GM23338 (cell line): ENCODE measurements at regions not wholly inside any gene's neighbourhood (a gene's known extent, or its start where the extent isn't known, plus 50 kb on each side); places are given as distances from the start of the nearest gene placed in this dataset.

Experiments used
- ATAC-seq: fragments of 200-7000 bp; cut with Tn5 transposase; 3 replicates; pipeline ENCODE4 v1.9.1; 2020
- DNase-seq: peaks from one replicate; pipeline ENCODE4 v3.0.0-alpha.2; 2015; ENCODE audit warnings: low spot score
- H2AFZ ChIP-seq: fragments of 200-600 bp; sonication (generic); 2 replicates; pipeline ENCODE4 v1.8.0; 2016; ENCODE audit warnings: antibody characterized with exemption, mild to moderate bottlenecking, moderate library complexity
- H3F3A ChIP-seq: fragments of 200-600 bp; sonication (generic); replicated peaks from 2 replicates; pipeline ENCODE4 v1.8.0; 2017; ENCODE audit warnings: antibody characterized with exemption, mixed run types, low read depth
- H3K27ac ChIP-seq: fragments of 200-600 bp; sonication (generic); 2 replicates; pipeline ENCODE4 v1.6.1; 2016; ENCODE audit warnings: low read depth
- H3K27me3 ChIP-seq: fragments of 200-600 bp; sonication (generic); 2 replicates; pipeline ENCODE4 v1.8.0; 2016; ENCODE audit warnings: mild to moderate bottlenecking, mixed run types, moderate library complexity; ENCODE audit not compliant: insufficient read depth
- H3K36me3 ChIP-seq: fragments of 200-600 bp; sonication (generic); 2 replicates; pipeline ENCODE4 v1.8.0; 2016; ENCODE audit warnings: mild to moderate bottlenecking; ENCODE audit not compliant: insufficient read depth
- H3K4me1 ChIP-seq: fragments of 200-600 bp; sonication (generic); 2 replicates; pipeline ENCODE4 v1.8.0; 2016; ENCODE audit warnings: mild to moderate bottlenecking, moderate library complexity; ENCODE audit not compliant: insufficient read depth
- H3K4me2 ChIP-seq: fragments of 200-600 bp; sonication (generic); 2 replicates; pipeline ENCODE4 v1.7.1; 2017; ENCODE audit warnings: mixed run types
- H3K4me3 ChIP-seq: fragments of 200-600 bp; sonication (generic); 2 replicates; pipeline ENCODE4 v1.6.1; 2016; ENCODE audit warnings: mixed run types
- H3K79me2 ChIP-seq: fragments of 200-600 bp; sonication (generic); replicated peaks from 2 replicates; pipeline ENCODE4 v1.8.0; 2017; ENCODE audit warnings: mild to moderate bottlenecking; ENCODE audit not compliant: insufficient read depth
- H3K9me2 ChIP-seq: fragments of 200-600 bp; sonication (generic); 2 replicates; pipeline ENCODE4 v1.8.0; 2017; ENCODE audit not compliant: insufficient read depth
- H4K20me1 ChIP-seq: fragments of 200-600 bp; sonication (generic); replicated peaks from 2 replicates; pipeline ENCODE4 v1.8.0; 2017; ENCODE audit warnings: mild to moderate bottlenecking; ENCODE audit not compliant: insufficient read depth
- H3K27ac Mint-ChIP-seq: 2 replicates; pipeline ENCODE4 v1.8.0; 2020; ENCODE audit warnings: inconsistent platforms, mild to moderate bottlenecking, moderate library complexity, mixed read lengths
- H3K27me3 Mint-ChIP-seq: 3 replicates; pipeline ENCODE4 v1.8.0; 2022; ENCODE audit warnings: low read depth, mild to moderate bottlenecking, moderate library complexity, mixed read lengths, inconsistent platforms; ENCODE audit not compliant: insufficient read depth, poor library complexity
- H3K36me3 Mint-ChIP-seq: 3 replicates; pipeline ENCODE4 v1.8.0; 2021; ENCODE audit warnings: low read depth, mild to moderate bottlenecking, inconsistent platforms, moderate library complexity, mixed read lengths
- H3K4me1 Mint-ChIP-seq: 3 replicates; pipeline ENCODE4 v1.8.0; 2020; ENCODE audit warnings: mild to moderate bottlenecking, inconsistent platforms, mixed read lengths
- H3K4me3 Mint-ChIP-seq: 3 replicates; pipeline ENCODE4 v1.8.0; 2021; ENCODE audit warnings: moderate library complexity, mild to moderate bottlenecking, inconsistent platforms, mixed read lengths
- H3K9me3 Mint-ChIP-seq: 3 replicates; pipeline ENCODE4 v1.8.0; 2020; ENCODE audit warnings: moderate library complexity, mild to moderate bottlenecking, inconsistent platforms, mixed read lengths
- EZH2 ChIP-seq: fragments of 200-600 bp; sonication (generic); IDR thresholded peaks from one replicate; pipeline ENCODE4 v1.8.0; 2017; ENCODE audit warnings: antibody characterized with exemption, mild to moderate bottlenecking, low read depth; ENCODE audit not compliant: unreplicated experiment
- EZH2phosphoT487 ChIP-seq: fragments of 200-600 bp; sonication (generic); IDR thresholded peaks from one replicate; pipeline ENCODE4 v1.8.1; 2018; ENCODE audit warnings: antibody characterized with exemption; ENCODE audit not compliant: unreplicated experiment
- JUNB ChIP-seq: IDR thresholded peaks from one replicate; pipeline ENCODE4 v1.6.1; 2016; ENCODE audit warnings: antibody characterized with exemption; ENCODE audit not compliant: unreplicated experiment
- NANOG ChIP-seq: IDR thresholded peaks from 2 replicates; pipeline ENCODE4 v1.6.1; 2016; ENCODE audit warnings: antibody characterized with exemption, borderline replicate concordance
- ZNF114 ChIP-seq: fragments of 250-450 bp; sonication (Bioruptor Pico); IDR thresholded peaks from 2 replicates; pipeline ENCODE4 v1.5.0; 2020; ENCODE audit warnings: mild to moderate bottlenecking, moderate library complexity
- ZNF331 ChIP-seq: fragments of 250-450 bp; sonication (Bioruptor Pico); IDR thresholded peaks from 2 replicates; pipeline ENCODE4 v1.5.0; 2020; ENCODE audit warnings: low read depth, mild to moderate bottlenecking, moderate library complexity
- TF ChIP-seq, protein P1 (sequence below): IDR thresholded peaks from 2 replicates; pipeline ENCODE4 v1.6.1; 2016; ENCODE audit warnings: antibody characterized with exemption
- TF ChIP-seq, protein P2 (sequence below), 2 experiments: fragments of 200-600 bp in 1 of 2; sonication (generic) in 1 of 2; conservative IDR thresholded peaks; 2 replicates each; pipeline versions ENCODE4 v1.5.1 to v1.6.1; 2016 to 2017; ENCODE audit warnings: antibody characterized with exemption in 2 of 2, low read depth in 2 of 2, mild to moderate bottlenecking in 2 of 2, moderate library complexity in 1 of 2
- TF ChIP-seq, protein P3 (sequence below): IDR thresholded peaks from one replicate; pipeline ENCODE4 v1.6.1; 2018; ENCODE audit warnings: antibody characterized with exemption; ENCODE audit not compliant: unreplicated experiment

DNA sequence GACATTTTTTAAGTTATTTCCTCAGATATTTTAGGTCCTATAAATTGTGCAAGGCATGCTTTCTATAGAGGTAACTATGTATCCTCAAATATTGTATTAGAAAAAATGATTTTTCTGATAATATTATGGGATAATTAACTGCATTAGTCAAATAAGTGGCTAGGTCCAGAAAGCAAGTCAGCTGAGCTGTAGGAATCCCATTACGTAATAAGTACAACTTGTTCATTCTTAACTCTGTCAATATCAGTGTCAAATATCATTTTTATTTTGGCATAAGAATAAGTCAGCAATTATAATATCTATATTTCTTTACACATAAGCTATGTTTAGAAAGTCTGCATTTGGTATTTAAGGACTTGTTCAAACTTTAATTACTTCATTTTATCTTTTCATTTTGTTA is 830.9 kb upstream of the GJE1 start:
- Histone ChIP-seq H3K4me3 (no peak overlapping the region), H3K4me1 (no peaks in the 10 kb centered on the region), H3K27me3 (no peaks in the 10 kb centered on the region), H3K79me2 (no peaks in the 10 kb centered on the region), H3K9me2 (no peaks in the 10 kb centered on the region), H2AFZ (no peak overlapping the region), H4K20me1 (no peaks in the 10 kb centered on the region), H3K4me2 (no peak overlapping the region), H3F3A (no peaks in the 10 kb centered on the region), H3K27ac (no peak overlapping the region), H3K36me3 (no peaks in the 10 kb centered on the region)
- TF ChIP-seq NANOG (no peak), EZH2 (no peak), EZH2phosphoT487 (no peak), ZNF114 (no peak), ZNF331 (CRISPR knock-in tag) (no peak), JUNB (no peak)
- TF ChIP-seq, protein P1, sequence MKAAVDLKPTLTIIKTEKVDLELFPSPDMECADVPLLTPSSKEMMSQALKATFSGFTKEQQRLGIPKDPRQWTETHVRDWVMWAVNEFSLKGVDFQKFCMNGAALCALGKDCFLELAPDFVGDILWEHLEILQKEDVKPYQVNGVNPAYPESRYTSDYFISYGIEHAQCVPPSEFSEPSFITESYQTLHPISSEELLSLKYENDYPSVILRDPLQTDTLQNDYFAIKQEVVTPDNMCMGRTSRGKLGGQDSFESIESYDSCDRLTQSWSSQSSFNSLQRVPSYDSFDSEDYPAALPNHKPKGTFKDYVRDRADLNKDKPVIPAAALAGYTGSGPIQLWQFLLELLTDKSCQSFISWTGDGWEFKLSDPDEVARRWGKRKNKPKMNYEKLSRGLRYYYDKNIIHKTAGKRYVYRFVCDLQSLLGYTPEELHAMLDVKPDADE, result no peak
- TF ChIP-seq, protein P2, sequence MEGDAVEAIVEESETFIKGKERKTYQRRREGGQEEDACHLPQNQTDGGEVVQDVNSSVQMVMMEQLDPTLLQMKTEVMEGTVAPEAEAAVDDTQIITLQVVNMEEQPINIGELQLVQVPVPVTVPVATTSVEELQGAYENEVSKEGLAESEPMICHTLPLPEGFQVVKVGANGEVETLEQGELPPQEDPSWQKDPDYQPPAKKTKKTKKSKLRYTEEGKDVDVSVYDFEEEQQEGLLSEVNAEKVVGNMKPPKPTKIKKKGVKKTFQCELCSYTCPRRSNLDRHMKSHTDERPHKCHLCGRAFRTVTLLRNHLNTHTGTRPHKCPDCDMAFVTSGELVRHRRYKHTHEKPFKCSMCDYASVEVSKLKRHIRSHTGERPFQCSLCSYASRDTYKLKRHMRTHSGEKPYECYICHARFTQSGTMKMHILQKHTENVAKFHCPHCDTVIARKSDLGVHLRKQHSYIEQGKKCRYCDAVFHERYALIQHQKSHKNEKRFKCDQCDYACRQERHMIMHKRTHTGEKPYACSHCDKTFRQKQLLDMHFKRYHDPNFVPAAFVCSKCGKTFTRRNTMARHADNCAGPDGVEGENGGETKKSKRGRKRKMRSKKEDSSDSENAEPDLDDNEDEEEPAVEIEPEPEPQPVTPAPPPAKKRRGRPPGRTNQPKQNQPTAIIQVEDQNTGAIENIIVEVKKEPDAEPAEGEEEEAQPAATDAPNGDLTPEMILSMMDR (conservative IDR thresholded peaks at IDR 0.05; ENCODE audit: low read depth in 2 of 2), result no peak
- TF ChIP-seq, protein P3, sequence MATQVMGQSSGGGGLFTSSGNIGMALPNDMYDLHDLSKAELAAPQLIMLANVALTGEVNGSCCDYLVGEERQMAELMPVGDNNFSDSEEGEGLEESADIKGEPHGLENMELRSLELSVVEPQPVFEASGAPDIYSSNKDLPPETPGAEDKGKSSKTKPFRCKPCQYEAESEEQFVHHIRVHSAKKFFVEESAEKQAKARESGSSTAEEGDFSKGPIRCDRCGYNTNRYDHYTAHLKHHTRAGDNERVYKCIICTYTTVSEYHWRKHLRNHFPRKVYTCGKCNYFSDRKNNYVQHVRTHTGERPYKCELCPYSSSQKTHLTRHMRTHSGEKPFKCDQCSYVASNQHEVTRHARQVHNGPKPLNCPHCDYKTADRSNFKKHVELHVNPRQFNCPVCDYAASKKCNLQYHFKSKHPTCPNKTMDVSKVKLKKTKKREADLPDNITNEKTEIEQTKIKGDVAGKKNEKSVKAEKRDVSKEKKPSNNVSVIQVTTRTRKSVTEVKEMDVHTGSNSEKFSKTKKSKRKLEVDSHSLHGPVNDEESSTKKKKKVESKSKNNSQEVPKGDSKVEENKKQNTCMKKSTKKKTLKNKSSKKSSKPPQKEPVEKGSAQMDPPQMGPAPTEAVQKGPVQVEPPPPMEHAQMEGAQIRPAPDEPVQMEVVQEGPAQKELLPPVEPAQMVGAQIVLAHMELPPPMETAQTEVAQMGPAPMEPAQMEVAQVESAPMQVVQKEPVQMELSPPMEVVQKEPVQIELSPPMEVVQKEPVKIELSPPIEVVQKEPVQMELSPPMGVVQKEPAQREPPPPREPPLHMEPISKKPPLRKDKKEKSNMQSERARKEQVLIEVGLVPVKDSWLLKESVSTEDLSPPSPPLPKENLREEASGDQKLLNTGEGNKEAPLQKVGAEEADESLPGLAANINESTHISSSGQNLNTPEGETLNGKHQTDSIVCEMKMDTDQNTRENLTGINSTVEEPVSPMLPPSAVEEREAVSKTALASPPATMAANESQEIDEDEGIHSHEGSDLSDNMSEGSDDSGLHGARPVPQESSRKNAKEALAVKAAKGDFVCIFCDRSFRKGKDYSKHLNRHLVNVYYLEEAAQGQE, result no peak
- H3K27ac Mint-ChIP-seq, result no peak overlapping the region
- H3K9me3 Mint-ChIP-seq, result no peaks in the 10 kb centered on the region
- H3K27me3 Mint-ChIP-seq, result no peaks in the 10 kb centered on the region
- ATAC-seq, result no peak
- no peak for DNase-seq
- H3K36me3 Mint-ChIP-seq, result no peaks in the 10 kb centered on the region
- H3K4me1 Mint-ChIP-seq, result no peaks in the 10 kb centered on the region
- no peak overlapping the region for H3K4me3 Mint-ChIP-seq
